GM12878 (cell line): ENCODE measurements at regions not wholly inside any gene's neighbourhood (a gene's known extent, or its start where the extent isn't known, plus 50 kb on each side); places are given as distances from the start of the nearest gene placed in this dataset.

ENCODE experiments used
- ATAC-seq: fragments of 200-7000 bp; cut with Tn5 transposase; 3 replicates; pipeline ENCODE4 v1.9.1; 2020; ENCODE audit warnings: mild to moderate bottlenecking, moderate library complexity
- BruUV-seq: library from RNA; stranded (reverse); fragments of 400-500 nt; replicated peaks from 2 replicates; lab custom pipeline; 2021; lab: Mats Ljungman, UMichigan
- CTCF ChIA-PET: fragments of 300-600 bp; sonication (Branson Sonifier 250); formaldehyde crosslinking; extraction: SDS; loops from one replicate; lab custom pipeline; 2021; ENCODE audit warnings: inconsistent platforms; lab: Yijun Ruan, JAX
- POLR2A ChIA-PET: fragments of 350-600 bp; formaldehyde crosslinking; extraction: SDS; loops from one replicate; lab custom pipeline; 2021; ENCODE audit warnings: inconsistent platforms; lab: Charles Lee
- RAD21 ChIA-PET: fragments of 300-600 bp; sonication (Branson Sonifier 250); formaldehyde crosslinking; loops from one replicate; lab custom pipeline; 2023; ENCODE audit warnings: antibody characterized with exemption; ENCODE audit not compliant: unreplicated experiment; lab: Charles Lee
- SMC1A ChIA-PET: fragments of 300-600 bp; sonication (Branson Sonifier 250); formaldehyde crosslinking; loops from one replicate; lab custom pipeline; 2023; ENCODE audit not compliant: unreplicated experiment, uncharacterized antibody; lab: Charles Lee
- DNase-seq: peaks from one replicate; pipeline ENCODE4 v3.0.0-alpha.2; 2011; ENCODE audit warnings: low read depth, low spot score
- FAIRE-seq: peaks from 3 replicates; lab custom pipeline; 2011; peaks lifted over from hg19 to GRCh38; lab: Jason Lieb, UNC
- H2AFZ ChIP-seq: 2 replicates; pipeline ENCODE4 v1.6.0; 2011; ENCODE audit warnings: low read depth, low read length, control low read depth; ENCODE audit not compliant: control insufficient read depth
- H3K27ac ChIP-seq: 2 replicates; pipeline ENCODE4 v1.5.1; 2011; ENCODE audit warnings: control low read depth; ENCODE audit not compliant: control insufficient read depth, insufficient read depth
- H3K27me3 ChIP-seq, 2 experiments: replicated peaks in 1 of 2; 2 replicates each; pipeline versions ENCODE4 v1.6.0 to v1.6.1; 2011; ENCODE audit warnings: low read length in 1 of 2; ENCODE audit not compliant: control insufficient read depth in 2 of 2, insufficient read depth in 2 of 2
- H3K36me3 ChIP-seq, 2 experiments: 2 replicates each; pipeline ENCODE4 v1.5.1; 2011; ENCODE audit warnings: low read length in 1 of 2; ENCODE audit not compliant: control insufficient read depth in 2 of 2, insufficient read depth in 2 of 2
- H3K4me1 ChIP-seq: 2 replicates; pipeline ENCODE4 v1.6.1; 2011; ENCODE audit warnings: mild to moderate bottlenecking, low read length, moderate library complexity, mixed read lengths; ENCODE audit not compliant: control insufficient read depth, insufficient read depth
- H3K4me2 ChIP-seq: 2 replicates; pipeline ENCODE4 v1.6.0; 2011; ENCODE audit warnings: control low read depth; ENCODE audit not compliant: control insufficient read depth, insufficient read depth
- H3K4me3 ChIP-seq: fragments of 200-600 bp; sonication (generic); 2 replicates; pipeline ENCODE4 v1.5.1; 2016
- H3K79me2 ChIP-seq: 2 replicates; pipeline ENCODE4 v1.6.0; 2011; ENCODE audit warnings: low read length; ENCODE audit not compliant: control insufficient read depth, insufficient read depth
- H3K9ac ChIP-seq: 2 replicates; pipeline ENCODE4 v1.8.0; 2011; ENCODE audit warnings: low read length, control low read depth, mixed read lengths; ENCODE audit not compliant: control insufficient read depth, insufficient read depth
- H3K9me3 ChIP-seq: replicated peaks from 3 replicates; pipeline ENCODE4 v1.5.1; 2011; ENCODE audit warnings: mild to moderate bottlenecking, low read length; ENCODE audit not compliant: control insufficient read depth, insufficient read depth
- H4K20me1 ChIP-seq: 2 replicates; pipeline ENCODE4 v1.6.0; 2011; ENCODE audit not compliant: control insufficient read depth, insufficient read depth
- CHD2 ChIP-seq: IDR thresholded peaks from 2 replicates; pipeline ENCODE4 v1.6.1; 2011; ENCODE audit warnings: low read depth, low read length, improper control_type of control experiment, borderline replicate concordance
- HDAC6 ChIP-seq: fragments of 200-600 bp; sonication (generic); IDR thresholded peaks from one replicate; pipeline ENCODE4 v1.8.0; 2017; ENCODE audit warnings: antibody characterized with exemption; ENCODE audit not compliant: unreplicated experiment
- IKZF2 ChIP-seq, 2 experiments: fragments of 450-650 bp; IDR thresholded peaks; 2 replicates each; pipeline ENCODE4 v1.6.1; 2017; ENCODE audit warnings: mild to moderate bottlenecking in 2 of 2, moderate library complexity in 2 of 2
- NFIC ChIP-seq: IDR thresholded peaks from 2 replicates; pipeline ENCODE4 v1.6.1; 2012; ENCODE audit warnings: low read depth, mild to moderate bottlenecking, inconsistent platforms, low read length, moderate library complexity
- NFXL1 ChIP-seq: fragments of 450-650 bp; IDR thresholded peaks from 2 replicates; pipeline ENCODE4 v1.6.1; 2017; ENCODE audit warnings: antibody characterized with exemption, mild to moderate bottlenecking, borderline replicate concordance
- POU2F2 ChIP-seq: IDR thresholded peaks from 3 replicates; pipeline ENCODE4 v1.6.1; 2011; ENCODE audit warnings: low read depth, mild to moderate bottlenecking, low read length, borderline replicate concordance
- SMAD5 ChIP-seq: IDR thresholded peaks from 2 replicates; pipeline ENCODE4 v1.6.1; 2016; ENCODE audit warnings: antibody characterized with exemption, low read depth
- SPI1 ChIP-seq: IDR thresholded peaks from 2 replicates; pipeline ENCODE4 v1.6.1; 2011; ENCODE audit warnings: low read depth, mild to moderate bottlenecking, low read length, moderate library complexity, borderline replicate concordance; ENCODE audit not compliant: insufficient read depth
- SREBF2 ChIP-seq: IDR thresholded peaks from 2 replicates; pipeline ENCODE4 v1.6.1; 2012; ENCODE audit warnings: mild to moderate bottlenecking, low read length
- WGBS: methylation state at CpG from one replicate; pipeline ENCODE4 v1.1.6; 2016; ENCODE audit warnings: low lambda C conversion rate; ENCODE audit not compliant: insufficient replicate concordance, insufficient coverage; ENCODE audit errors: missing lambda C conversion rate; 5-methylcytosine and 5-hydroxymethylcytosine counted together
- in situ Hi-C: fragments of 300-500 bp; cut with MboI; formaldehyde crosslinking; loops from 9 replicates; pipeline ENCODE4 v1.14.3; 2018; ENCODE audit warnings: mixed read lengths
- intact Hi-C: fragments of 100-400 bp; cut with micrococcal nuclease; formaldehyde crosslinking; loops from one replicate; pipeline ENCODE4 v1.14.2; 2022; ENCODE audit not compliant: unreplicated experiment
- TF ChIP-seq, protein P1 (sequence below): IDR thresholded peaks from 2 replicates; pipeline ENCODE4 v1.6.1; 2011; ENCODE audit warnings: borderline replicate concordance, low read depth, mild to moderate bottlenecking, moderate library complexity, mixed read lengths, low read length; ENCODE audit not compliant: insufficient read depth; ENCODE audit errors: extremely low read length
- TF ChIP-seq, protein P2 (sequence below): fragments of 450-650 bp; IDR thresholded peaks from 2 replicates; pipeline ENCODE4 v1.6.1; 2017; ENCODE audit warnings: mild to moderate bottlenecking
- TF ChIP-seq, protein P3 (sequence below): fragments of 450-650 bp; IDR thresholded peaks from 2 replicates; pipeline ENCODE4 v1.6.1; 2016; ENCODE audit warnings: mild to moderate bottlenecking
- TF ChIP-seq, protein P4 (sequence below), 3 experiments: IDR thresholded peaks in 2 of 3; conservative IDR thresholded peaks in 1 of 3; 2 replicates each; pipeline ENCODE4 v1.5.1; 2011; ENCODE audit warnings: low read depth in 3 of 3, low read length in 3 of 3, mild to moderate bottlenecking in 3 of 3, control low read depth in 2 of 3, moderate library complexity in 2 of 3, inconsistent platforms in 1 of 3, mixed read lengths in 1 of 3; ENCODE audit not compliant: control insufficient read depth in 2 of 3, insufficient read depth in 1 of 3; ENCODE audit errors: extremely low read depth in 1 of 3
- TF ChIP-seq, protein P5 (sequence below): IDR thresholded peaks from 2 replicates; pipeline ENCODE4 v1.6.1; 2012; ENCODE audit warnings: low read length, inconsistent platforms

DNA sequence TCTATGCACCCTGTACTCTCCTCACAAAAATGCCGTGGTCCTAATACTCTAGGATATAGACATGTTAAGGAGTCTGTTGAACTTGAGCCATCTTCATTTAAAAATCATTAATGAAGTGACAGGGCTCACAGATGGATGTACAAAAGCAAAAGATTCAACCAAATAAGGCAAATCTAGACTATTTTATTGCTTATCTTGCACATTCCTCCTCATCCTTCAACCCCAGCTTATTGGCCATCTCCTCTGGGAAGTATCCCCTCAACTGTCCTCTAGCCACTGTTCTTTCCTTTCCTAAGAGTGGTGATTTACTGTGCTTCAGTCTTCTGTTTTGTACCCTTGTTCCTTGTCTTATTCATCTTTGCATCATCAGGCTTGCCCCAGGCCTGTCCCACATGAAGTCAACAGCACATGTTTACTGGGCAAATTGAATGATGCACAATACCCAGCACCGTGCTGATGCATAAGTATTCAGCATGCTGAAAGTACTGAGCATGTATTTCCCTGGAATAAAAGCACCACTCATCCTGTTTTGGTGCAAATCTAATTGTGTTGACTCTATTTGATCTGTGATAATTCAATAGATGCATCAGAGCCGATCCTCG lies 287.3 kb upstream of the CLNK start:
- ChIA-PET SMC1A (interaction anchor here (1.7 kb wide), 1 partner anchor 17 kb away, joined by 4 read pairs; no protein-coding TSS in a partner anchor), POLR2A (no interaction called here), CTCF (no interaction called here), RAD21 (no interaction called here)
- ATAC-seq (no peak), FAIRE-seq (no peak), DNase-seq (no peak)
- Histone ChIP-seq H3K9me3 (peaks cover 6% of the 10 kb centered on the region; the same call in 2 of the 3 replicates), H3K27ac (no peak overlapping the region), H3K9ac (no peak overlapping the region), H3K4me1 (no peaks in the 10 kb centered on the region), H2AFZ (no peak overlapping the region), H3K79me2 (no peaks in the 10 kb centered on the region), H4K20me1 (no peaks in the 10 kb centered on the region), H3K36me3 (no peaks in the 10 kb centered on the region), H3K4me3 (no peak overlapping the region), H3K4me2 (no peak overlapping the region), H3K27me3 (no peaks in the 10 kb centered on the region)
- no TSS peak for BruUV-seq
- intact Hi-C loops (no loop called here), in situ Hi-C loops (no loop called here)
- 74% methylated on average over 4 of the region's 4 CpGs for WGBS
- TF ChIP-seq, protein P1, sequence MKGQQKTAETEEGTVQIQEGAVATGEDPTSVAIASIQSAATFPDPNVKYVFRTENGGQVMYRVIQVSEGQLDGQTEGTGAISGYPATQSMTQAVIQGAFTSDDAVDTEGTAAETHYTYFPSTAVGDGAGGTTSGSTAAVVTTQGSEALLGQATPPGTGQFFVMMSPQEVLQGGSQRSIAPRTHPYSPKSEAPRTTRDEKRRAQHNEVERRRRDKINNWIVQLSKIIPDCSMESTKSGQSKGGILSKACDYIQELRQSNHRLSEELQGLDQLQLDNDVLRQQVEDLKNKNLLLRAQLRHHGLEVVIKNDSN: no peak
- TF ChIP-seq, protein P2, sequence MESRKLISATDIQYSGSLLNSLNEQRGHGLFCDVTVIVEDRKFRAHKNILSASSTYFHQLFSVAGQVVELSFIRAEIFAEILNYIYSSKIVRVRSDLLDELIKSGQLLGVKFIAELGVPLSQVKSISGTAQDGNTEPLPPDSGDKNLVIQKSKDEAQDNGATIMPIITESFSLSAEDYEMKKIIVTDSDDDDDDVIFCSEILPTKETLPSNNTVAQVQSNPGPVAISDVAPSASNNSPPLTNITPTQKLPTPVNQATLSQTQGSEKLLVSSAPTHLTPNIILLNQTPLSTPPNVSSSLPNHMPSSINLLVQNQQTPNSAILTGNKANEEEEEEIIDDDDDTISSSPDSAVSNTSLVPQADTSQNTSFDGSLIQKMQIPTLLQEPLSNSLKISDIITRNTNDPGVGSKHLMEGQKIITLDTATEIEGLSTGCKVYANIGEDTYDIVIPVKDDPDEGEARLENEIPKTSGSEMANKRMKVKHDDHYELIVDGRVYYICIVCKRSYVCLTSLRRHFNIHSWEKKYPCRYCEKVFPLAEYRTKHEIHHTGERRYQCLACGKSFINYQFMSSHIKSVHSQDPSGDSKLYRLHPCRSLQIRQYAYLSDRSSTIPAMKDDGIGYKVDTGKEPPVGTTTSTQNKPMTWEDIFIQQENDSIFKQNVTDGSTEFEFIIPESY: no peak
- TF ChIP-seq, protein P3, sequence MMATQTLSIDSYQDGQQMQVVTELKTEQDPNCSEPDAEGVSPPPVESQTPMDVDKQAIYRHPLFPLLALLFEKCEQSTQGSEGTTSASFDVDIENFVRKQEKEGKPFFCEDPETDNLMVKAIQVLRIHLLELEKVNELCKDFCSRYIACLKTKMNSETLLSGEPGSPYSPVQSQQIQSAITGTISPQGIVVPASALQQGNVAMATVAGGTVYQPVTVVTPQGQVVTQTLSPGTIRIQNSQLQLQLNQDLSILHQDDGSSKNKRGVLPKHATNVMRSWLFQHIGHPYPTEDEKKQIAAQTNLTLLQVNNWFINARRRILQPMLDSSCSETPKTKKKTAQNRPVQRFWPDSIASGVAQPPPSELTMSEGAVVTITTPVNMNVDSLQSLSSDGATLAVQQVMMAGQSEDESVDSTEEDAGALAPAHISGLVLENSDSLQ: no peak
- TF ChIP-seq, protein P4, sequence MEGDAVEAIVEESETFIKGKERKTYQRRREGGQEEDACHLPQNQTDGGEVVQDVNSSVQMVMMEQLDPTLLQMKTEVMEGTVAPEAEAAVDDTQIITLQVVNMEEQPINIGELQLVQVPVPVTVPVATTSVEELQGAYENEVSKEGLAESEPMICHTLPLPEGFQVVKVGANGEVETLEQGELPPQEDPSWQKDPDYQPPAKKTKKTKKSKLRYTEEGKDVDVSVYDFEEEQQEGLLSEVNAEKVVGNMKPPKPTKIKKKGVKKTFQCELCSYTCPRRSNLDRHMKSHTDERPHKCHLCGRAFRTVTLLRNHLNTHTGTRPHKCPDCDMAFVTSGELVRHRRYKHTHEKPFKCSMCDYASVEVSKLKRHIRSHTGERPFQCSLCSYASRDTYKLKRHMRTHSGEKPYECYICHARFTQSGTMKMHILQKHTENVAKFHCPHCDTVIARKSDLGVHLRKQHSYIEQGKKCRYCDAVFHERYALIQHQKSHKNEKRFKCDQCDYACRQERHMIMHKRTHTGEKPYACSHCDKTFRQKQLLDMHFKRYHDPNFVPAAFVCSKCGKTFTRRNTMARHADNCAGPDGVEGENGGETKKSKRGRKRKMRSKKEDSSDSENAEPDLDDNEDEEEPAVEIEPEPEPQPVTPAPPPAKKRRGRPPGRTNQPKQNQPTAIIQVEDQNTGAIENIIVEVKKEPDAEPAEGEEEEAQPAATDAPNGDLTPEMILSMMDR (IDR thresholded peaks at IDR 0.05 in 2 of 3, conservative IDR thresholded peaks at IDR 0.05 in 1 of 3; ENCODE audit: control insufficient read depth in 2 of 3, extremely low read depth in 1 of 3, insufficient read depth in 1 of 3, low read depth in 3 of 3, low read length in 3 of 3): no peak
- TF ChIP-seq SREBF2 (no peak), HDAC6 (no peak), CHD2 (no peak), SPI1 (no peak), NFIC (no peak), NFXL1 (no peak), POU2F2 (no peak), SMAD5 (no peak), IKZF2 (IDR thresholded peaks at IDR 0.05) (no peak)
- TF ChIP-seq, protein P5, sequence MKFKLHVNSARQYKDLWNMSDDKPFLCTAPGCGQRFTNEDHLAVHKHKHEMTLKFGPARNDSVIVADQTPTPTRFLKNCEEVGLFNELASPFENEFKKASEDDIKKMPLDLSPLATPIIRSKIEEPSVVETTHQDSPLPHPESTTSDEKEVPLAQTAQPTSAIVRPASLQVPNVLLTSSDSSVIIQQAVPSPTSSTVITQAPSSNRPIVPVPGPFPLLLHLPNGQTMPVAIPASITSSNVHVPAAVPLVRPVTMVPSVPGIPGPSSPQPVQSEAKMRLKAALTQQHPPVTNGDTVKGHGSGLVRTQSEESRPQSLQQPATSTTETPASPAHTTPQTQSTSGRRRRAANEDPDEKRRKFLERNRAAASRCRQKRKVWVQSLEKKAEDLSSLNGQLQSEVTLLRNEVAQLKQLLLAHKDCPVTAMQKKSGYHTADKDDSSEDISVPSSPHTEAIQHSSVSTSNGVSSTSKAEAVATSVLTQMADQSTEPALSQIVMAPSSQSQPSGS: no peak
